ENCODE measurements at regions not wholly inside any gene's neighbourhood (a gene's known extent, or its start where the extent isn't known, plus 50 kb on each side); places are given as distances from the start of the nearest gene placed in this dataset.

DNA sequence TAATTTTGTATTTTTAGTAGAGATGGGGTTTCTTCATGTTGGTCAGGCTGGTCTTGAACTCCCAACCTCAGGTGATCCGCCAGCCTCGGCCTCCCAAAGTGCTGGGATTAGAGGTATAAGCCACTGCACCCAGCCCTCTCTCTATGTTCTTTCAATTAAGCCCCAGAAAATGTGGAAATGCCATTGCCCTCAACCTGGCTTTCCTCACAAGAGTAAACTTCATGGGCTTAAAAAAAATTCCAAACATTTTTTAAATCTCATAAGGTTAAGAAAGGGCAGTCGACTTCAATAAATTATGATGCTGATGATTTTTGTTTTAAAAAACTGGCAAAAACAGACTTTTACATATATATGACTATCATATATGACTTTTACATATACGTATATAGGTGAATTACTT lies 107.6 kb downstream of the TES start:
- TF ChIP-seq TAF1 (IDR thresholded peaks at IDR 0.05; ENCODE audit: borderline replicate concordance, low read depth, low read length) (no peak), POLR2AphosphoS5 (IDR thresholded peaks at IDR 0.05; ENCODE audit: low read depth, low read length) (no peak), POLR2A (IDR thresholded peaks at IDR 0.05; ENCODE audit: low read depth, low read length) (no peak)

All from GM12892 (cell line).